ENCODE measurements at regions not wholly inside any gene's neighbourhood (a gene's known extent, or its start where the extent isn't known, plus 50 kb on each side); places are given as distances from the start of the nearest gene placed in this dataset.

DNA sequence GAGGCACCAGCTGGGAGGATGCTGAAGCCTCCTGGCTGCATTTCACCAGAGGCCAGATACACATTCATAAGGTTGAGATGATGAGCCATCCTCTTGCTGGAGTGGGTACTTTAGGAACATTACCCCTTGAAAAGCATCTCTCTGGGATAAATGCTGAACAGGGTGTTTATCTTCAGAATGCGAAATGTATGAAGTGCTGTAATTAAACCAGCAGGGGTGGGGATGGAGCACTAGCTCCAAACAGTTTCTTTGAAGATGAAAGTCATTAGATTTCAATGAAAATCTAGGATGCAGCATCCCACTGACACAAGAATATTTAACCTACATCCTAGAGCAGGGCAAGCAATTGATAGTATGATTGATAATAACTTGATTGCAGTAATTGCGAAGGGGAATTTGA is 158.1 kb downstream of the CYLD start:
- H3K27me3 Mint-ChIP-seq (ENCODE audit: insufficient read depth) = peaks cover 6% of the 10 kb centered on the region
- no peaks in the 10 kb centered on the region for H3K36me3 Mint-ChIP-seq (ENCODE audit: low read depth)
- H3K9me3 Mint-ChIP-seq = peaks cover 2% of the 10 kb centered on the region

DNA sequence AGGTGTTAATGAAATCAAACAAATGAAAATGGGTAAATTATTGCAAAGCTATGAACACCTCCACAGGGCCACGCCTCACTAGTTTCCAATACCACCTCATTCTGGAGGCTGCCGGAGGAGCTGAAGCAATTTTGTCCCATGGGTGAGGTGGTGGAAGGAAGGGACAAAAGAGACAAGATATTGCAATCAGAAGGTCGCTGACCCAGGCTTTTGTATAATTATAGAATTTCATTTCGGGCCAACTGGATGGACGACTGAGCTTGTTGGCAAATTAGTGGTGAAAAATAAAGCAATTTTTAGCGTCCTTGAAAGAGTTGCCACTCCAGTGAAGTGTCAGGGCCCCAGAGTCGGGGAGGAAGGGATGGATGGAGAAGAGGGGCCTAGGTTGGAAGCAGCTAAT is 147.9 kb downstream of the CYLD start:
- Histone ChIP-seq H3K4me1 (ENCODE audit: control insufficient read depth, insufficient read depth, low read length) (no peaks in the 10 kb centered on the region), H3K27me3 (ENCODE audit: control insufficient read depth, insufficient read depth, low read length, poor library complexity, severe bottlenecking) (peaks cover 5% of the 10 kb centered on the region), H3K27ac (ENCODE audit: low read depth, low read length) (no peak overlapping the region), H3K4me3 (ENCODE audit: low read length) (no peak overlapping the region), H3K9ac (ENCODE audit: extremely low read depth, low read length, poor library complexity, severe bottlenecking) (no peak overlapping the region), H3K9me3 (ENCODE audit: control insufficient read depth, low read length) (no peaks in the 10 kb centered on the region), H3K36me3 (ENCODE audit: control insufficient read depth, insufficient read depth, low read length) (no peaks in the 10 kb centered on the region)
- Mint-ChIP-seq H3K36me3 (ENCODE audit: low read depth) (no peaks in the 10 kb centered on the region), H3K9me3 (no peaks in the 10 kb centered on the region), H3K4me3 (no peak overlapping the region), H3K27ac (no peak overlapping the region), H3K4me1 (no peaks in the 10 kb centered on the region), H3K27me3 (ENCODE audit: insufficient read depth) (peaks cover 7% of the 10 kb centered on the region)
- TF ChIP-seq, protein P1, sequence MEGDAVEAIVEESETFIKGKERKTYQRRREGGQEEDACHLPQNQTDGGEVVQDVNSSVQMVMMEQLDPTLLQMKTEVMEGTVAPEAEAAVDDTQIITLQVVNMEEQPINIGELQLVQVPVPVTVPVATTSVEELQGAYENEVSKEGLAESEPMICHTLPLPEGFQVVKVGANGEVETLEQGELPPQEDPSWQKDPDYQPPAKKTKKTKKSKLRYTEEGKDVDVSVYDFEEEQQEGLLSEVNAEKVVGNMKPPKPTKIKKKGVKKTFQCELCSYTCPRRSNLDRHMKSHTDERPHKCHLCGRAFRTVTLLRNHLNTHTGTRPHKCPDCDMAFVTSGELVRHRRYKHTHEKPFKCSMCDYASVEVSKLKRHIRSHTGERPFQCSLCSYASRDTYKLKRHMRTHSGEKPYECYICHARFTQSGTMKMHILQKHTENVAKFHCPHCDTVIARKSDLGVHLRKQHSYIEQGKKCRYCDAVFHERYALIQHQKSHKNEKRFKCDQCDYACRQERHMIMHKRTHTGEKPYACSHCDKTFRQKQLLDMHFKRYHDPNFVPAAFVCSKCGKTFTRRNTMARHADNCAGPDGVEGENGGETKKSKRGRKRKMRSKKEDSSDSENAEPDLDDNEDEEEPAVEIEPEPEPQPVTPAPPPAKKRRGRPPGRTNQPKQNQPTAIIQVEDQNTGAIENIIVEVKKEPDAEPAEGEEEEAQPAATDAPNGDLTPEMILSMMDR (conservative IDR thresholded peaks at IDR 0.05) = no peak
- DNase-seq = no peak
- WGBS, 2 experiments (ENCODE audit: insufficient coverage in 1 of 2, insufficient read length in 1 of 2) = 89 to 93% methylated on average over 5 to 7 of the region's 7 CpGs

More for the DNA sequence above, 158.1 kb downstream of the CYLD start:
- TF ChIP-seq, protein P1 (conservative IDR thresholded peaks at IDR 0.05) = no peak
- H3K4me1 Mint-ChIP-seq = no peaks in the 10 kb centered on the region
- no peak for DNase-seq
- Histone ChIP-seq H3K27ac (ENCODE audit: low read depth, low read length) (no peak overlapping the region), H3K4me1 (ENCODE audit: control insufficient read depth, insufficient read depth, low read length) (no peaks in the 10 kb centered on the region), H3K4me3 (ENCODE audit: low read length) (no peak overlapping the region), H3K9ac (ENCODE audit: extremely low read depth, low read length, poor library complexity, severe bottlenecking) (no peak overlapping the region), H3K27me3 (ENCODE audit: control insufficient read depth, insufficient read depth, low read length, poor library complexity, severe bottlenecking) (no peaks in the 10 kb centered on the region), H3K9me3 (ENCODE audit: control insufficient read depth, low read length) (no peaks in the 10 kb centered on the region), H3K36me3 (ENCODE audit: control insufficient read depth, insufficient read depth, low read length) (no peaks in the 10 kb centered on the region)
- H3K27ac Mint-ChIP-seq = no peak overlapping the region
- WGBS, 2 experiments (ENCODE audit: insufficient coverage in 1 of 2, insufficient read length in 1 of 2) = 91 to 100% methylated on average over 2 of the region's 2 CpGs
- no peak overlapping the region for H3K4me3 Mint-ChIP-seq

DNA sequence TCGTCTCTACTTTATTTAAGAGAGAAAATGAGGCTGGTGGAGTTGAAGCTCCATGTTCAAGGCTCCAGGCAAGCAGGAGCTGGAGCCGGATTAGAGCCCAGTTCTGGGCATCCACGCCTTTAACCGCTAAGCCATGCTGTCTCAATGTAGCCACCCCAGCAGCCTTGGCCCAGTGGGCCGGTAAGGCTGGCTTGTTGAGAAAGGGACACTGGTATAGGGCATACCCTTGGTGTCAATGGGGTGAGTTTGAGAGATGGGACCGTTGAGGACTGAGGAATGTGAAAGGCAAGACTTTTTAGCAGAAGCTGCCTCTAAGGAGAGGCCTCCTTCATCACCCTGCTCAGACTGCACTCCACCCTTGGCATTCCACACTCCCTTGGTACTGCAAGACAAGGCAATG is 147.4 kb downstream of the CYLD start:
- Mint-ChIP-seq H3K27ac (no peak overlapping the region), H3K9me3 (no peaks in the 10 kb centered on the region), H3K4me3 (no peak overlapping the region), H3K36me3 (ENCODE audit: low read depth) (no peaks in the 10 kb centered on the region), H3K4me1 (peaks cover 4% of the 10 kb centered on the region), H3K27me3 (ENCODE audit: insufficient read depth) (peaks cover 7% of the 10 kb centered on the region)
- peaks cover 5% of the 10 kb centered on the region for H3K27me3 ChIP-seq (ENCODE audit: control insufficient read depth, insufficient read depth, low read length, poor library complexity, severe bottlenecking)
- DNase-seq = no peak
- H3K4me3 ChIP-seq (ENCODE audit: low read length) = no peak overlapping the region
- TF ChIP-seq, protein P1 (conservative IDR thresholded peaks at IDR 0.05) = no peak
- no peak overlapping the region for H3K9ac ChIP-seq (ENCODE audit: extremely low read depth, low read length, poor library complexity, severe bottlenecking)
- 92 to 96% methylated on average over 4 to 6 of the region's 6 CpGs for WGBS, 2 experiments (ENCODE audit: insufficient coverage in 1 of 2, insufficient read length in 1 of 2)
- no peaks in the 10 kb centered on the region for H3K4me1 ChIP-seq (ENCODE audit: control insufficient read depth, insufficient read depth, low read length)
- no peaks in the 10 kb centered on the region for H3K36me3 ChIP-seq (ENCODE audit: control insufficient read depth, insufficient read depth, low read length)
- no peaks in the 10 kb centered on the region for H3K9me3 ChIP-seq (ENCODE audit: control insufficient read depth, low read length)
- H3K27ac ChIP-seq (ENCODE audit: low read depth, low read length) = no peak overlapping the region
